K562 (cell line): ENCODE measurements at regions not wholly inside any gene's neighbourhood (a gene's known extent, or its start where the extent isn't known, plus 50 kb on each side); places are given as distances from the start of the nearest gene placed in this dataset.

Experiments used
- ATAC-seq: fragments of 200-7000 bp; cut with Tn5 transposase; 3 replicates; pipeline ENCODE4 v1.9.1; 2020; ENCODE audit warnings: moderate library complexity
- BruUV-seq: library from RNA; stranded (reverse); fragments of 400-500 nt; replicated peaks from 2 replicates; lab custom pipeline; 2021; lab: Mats Ljungman, UMichigan
- CTCF ChIA-PET: fragments of 300-600 bp; formaldehyde crosslinking; extraction: SDS; loops from one replicate; lab custom pipeline; 2021; ENCODE audit warnings: low intra/inter-chr PET ratio; lab: Yijun Ruan, JAX
- POLR2A ChIA-PET: fragments of 300-600, 350-650 bp; sonication (Branson Sonifier 250); formaldehyde crosslinking; extraction: SDS; loops from one replicate; lab custom pipeline; 2021; ENCODE audit warnings: antibody characterized with exemption, inconsistent platforms; lab: Yijun Ruan, JAX
- DNase-seq, 4 experiments: peaks; one replicate each; pipeline versions ENCODE4 v3.0.0 to v3.0.0-alpha.2; 2011 to 2018; ENCODE audit warnings: low spot score in 3 of 4, mixed read lengths in 3 of 4; ENCODE audit errors: extremely low read depth in 1 of 4
- FAIRE-seq: peaks from 2 replicates; lab custom pipeline; 2011; peaks lifted over from hg19 to GRCh38; lab: Jason Lieb, UNC
- H2AFZ ChIP-seq: 2 replicates; pipeline ENCODE4 v1.6.0; 2011; ENCODE audit warnings: low read depth, low read length, control low read depth, inconsistent platforms
- H3K27ac ChIP-seq: fragments of 200-600 bp; 3 replicates; pipeline ENCODE4 v1.8.0; 2011; ENCODE audit warnings: low read depth, mild to moderate bottlenecking, control low read depth, inconsistent platforms, low read length, moderate library complexity, mixed read lengths; ENCODE audit errors: extremely low read depth
- H3K27me3 ChIP-seq, 2 experiments: fragments of 300-600 bp in 1 of 2; 2 replicates in 1 of 2; 3 replicates in 1 of 2; pipeline versions ENCODE4 v1.6.0 to v1.8.0; 2011; ENCODE audit warnings: inconsistent platforms in 2 of 2, low read length in 2 of 2, mild to moderate bottlenecking in 1 of 2, mixed read lengths in 1 of 2, moderate library complexity in 1 of 2; ENCODE audit not compliant: control insufficient read depth in 2 of 2, insufficient read depth in 2 of 2
- H3K36me3 ChIP-seq: fragments of 300-600 bp; 3 replicates; pipeline ENCODE4 v1.8.0; 2011; ENCODE audit warnings: mild to moderate bottlenecking, low read length, inconsistent platforms; ENCODE audit not compliant: control insufficient read depth, insufficient read depth
- H3K4me1 ChIP-seq, 2 experiments: fragments of 200-600 bp in 1 of 2; replicated peaks in 1 of 2; 2 replicates in 1 of 2; 3 replicates in 1 of 2; pipeline versions ENCODE4 v1.5.1 to v1.8.0; 2011; ENCODE audit warnings: inconsistent platforms in 2 of 2, low read length in 2 of 2, mild to moderate bottlenecking in 1 of 2, mixed read lengths in 1 of 2, moderate library complexity in 1 of 2; ENCODE audit not compliant: control insufficient read depth in 2 of 2, insufficient read depth in 2 of 2
- H3K4me2 ChIP-seq: 2 replicates; pipeline ENCODE4 v1.6.1; 2011; ENCODE audit warnings: low read length, control low read depth, inconsistent platforms, mixed read lengths; ENCODE audit not compliant: insufficient read depth
- H3K4me3 ChIP-seq: fragments of 200-600 bp; sonication (generic), shearing (Covaris generic); 2 replicates; pipeline ENCODE4 v1.5.1; 2016; ENCODE audit warnings: control low read depth, inconsistent platforms
- H3K79me2 ChIP-seq: fragments of 200-600 bp; 3 replicates; pipeline ENCODE4 v1.8.0; 2011; ENCODE audit warnings: low read length, inconsistent platforms; ENCODE audit not compliant: control insufficient read depth, insufficient read depth
- H3K9ac ChIP-seq, 2 experiments: 2 replicates each; pipeline versions ENCODE4 v1.6.0 to v1.6.1; 2011; ENCODE audit warnings: low read depth in 2 of 2, low read length in 2 of 2, control low read depth in 1 of 2, inconsistent platforms in 1 of 2, mild to moderate bottlenecking in 1 of 2, mixed read lengths in 1 of 2; ENCODE audit not compliant: insufficient read depth in 1 of 2
- H3K9me1 ChIP-seq: one replicate; pipeline ENCODE4 v1.6.0; 2011; ENCODE audit warnings: inconsistent platforms, mild to moderate bottlenecking, low read length, moderate library complexity; ENCODE audit not compliant: control insufficient read depth, insufficient read depth
- H3K9me3 ChIP-seq: replicated peaks from 2 replicates; pipeline ENCODE4 v1.5.1; 2011; ENCODE audit warnings: low read depth, low read length, inconsistent platforms; ENCODE audit not compliant: control insufficient read depth, insufficient read depth
- H4K20me1 ChIP-seq: replicated peaks from 2 replicates; pipeline ENCODE4 v1.6.1; 2011; ENCODE audit warnings: low read length, inconsistent platforms, mixed read lengths; ENCODE audit not compliant: control insufficient read depth, insufficient read depth
- ARID1B ChIP-seq: fragments of 450-650 bp; IDR thresholded peaks from 2 replicates; pipeline ENCODE4 v1.6.1; 2016; ENCODE audit warnings: antibody characterized with exemption, mild to moderate bottlenecking, inconsistent platforms
- FIP1L1 ChIP-seq: fragments of 200-400 bp; formaldehyde crosslinking; IDR thresholded peaks from 2 replicates; pipeline ENCODE4 v1.6.1; 2018; ENCODE audit warnings: mild to moderate bottlenecking, low read depth, low read length; ENCODE audit not compliant: poor library complexity, severe bottlenecking
- JUNB ChIP-seq: fragments of 450-650 bp; formaldehyde crosslinking; conservative IDR thresholded peaks from 2 replicates; pipeline ENCODE4 v1.4.0; 2020; ENCODE audit warnings: mild to moderate bottlenecking
- MBD2 ChIP-seq: sonication (generic); IDR thresholded peaks from 2 replicates; pipeline ENCODE4 v1.6.1; 2016; ENCODE audit warnings: low read depth, borderline replicate concordance
- MEIS2 ChIP-seq: fragments of 450-650 bp; IDR thresholded peaks from 2 replicates; pipeline ENCODE4 v1.6.1; 2014; ENCODE audit warnings: mild to moderate bottlenecking; ENCODE audit not compliant: partially characterized antibody
- POLR2H ChIP-seq: IDR thresholded peaks from 2 replicates; pipeline ENCODE4 v1.6.1; 2016; ENCODE audit warnings: missing genetic modification characterization, low read depth, mild to moderate bottlenecking, control low read depth, missing compliant biosample characterization, moderate library complexity
- SMARCA4 ChIP-seq: fragments of 450-650 bp; IDR thresholded peaks from 2 replicates; pipeline ENCODE4 v1.6.1; 2016
- SP1 ChIP-seq: sonication (generic); formaldehyde crosslinking; IDR thresholded peaks from 2 replicates; pipeline ENCODE4 v1.8.1; 2022; ENCODE audit warnings: mild to moderate bottlenecking, missing genetic modification reagents
- TARDBP ChIP-seq: fragments of 450-650 bp; IDR thresholded peaks from 2 replicates; pipeline ENCODE4 v1.6.1; 2016
- TCF15 ChIP-seq: fragments of 250-450 bp; sonication (Bioruptor Pico); IDR thresholded peaks from 2 replicates; pipeline ENCODE4 v1.8.0; 2022; ENCODE audit warnings: moderate library complexity, mild to moderate bottlenecking, inconsistent platforms
- WGBS: fragments of 100-300 bp; shearing (Covaris generic); methylation state at CpG from one replicate; pipeline ENCODE4 v1.1.6; 2016; ENCODE audit warnings: low coverage, mixed read lengths; ENCODE audit not compliant: insufficient coverage; ENCODE audit errors: missing lambda C conversion rate; 5-methylcytosine and 5-hydroxymethylcytosine counted together
- in situ Hi-C: fragments of 300-500 bp; cut with MboI; formaldehyde crosslinking; loops from 4 replicates; pipeline ENCODE4 v1.15.0; 2018; ENCODE audit warnings: inconsistent platforms, mixed read lengths
- intact Hi-C: fragments of 100-400 bp; cut with micrococcal nuclease; formaldehyde crosslinking; loops from 2 replicates; pipeline ENCODE4 v1.14.2; 2022

DNA sequence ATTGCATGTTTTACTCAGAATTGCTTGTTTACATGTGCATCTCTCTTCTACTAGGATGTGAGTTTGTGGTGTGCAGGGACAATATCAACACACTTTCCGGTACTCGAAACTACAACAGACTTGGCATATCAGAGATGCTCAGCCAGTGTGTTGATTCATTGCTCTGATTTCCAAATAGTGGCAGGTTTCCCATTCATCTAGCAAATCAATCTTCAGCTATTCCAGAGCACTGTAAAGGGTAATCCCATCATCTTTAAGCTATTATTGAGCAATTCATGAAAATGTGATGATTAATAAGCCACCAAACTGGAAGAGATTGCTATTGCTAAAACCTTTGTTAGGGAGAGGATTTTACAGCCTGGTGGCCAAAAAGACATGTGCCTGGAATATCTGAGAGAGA, 574.2 kb upstream of the CPEB2 start:
- no TSS peak for BruUV-seq
- Histone ChIP-seq H3K4me3 (no peak overlapping the region), H4K20me1 (no peaks in the 10 kb centered on the region), H3K9me3 (no peaks in the 10 kb centered on the region), H3K79me2 (no peaks in the 10 kb centered on the region), H3K9ac (no peak overlapping the region), H3K4me1 (no peaks in the 10 kb centered on the region), H2AFZ (no peak overlapping the region), H3K27ac (no peak overlapping the region)
- CTCF ChIA-PET: no interaction called here
- in situ Hi-C loops: no loop called here
- ATAC-seq: no peak
- POLR2A ChIA-PET: no interaction called here
- no peak for TF ChIP-seq MBD2
- TF ChIP-seq ARID1B: no peak
- no peak for TF ChIP-seq POLR2H (tag)
- TF ChIP-seq TARDBP: no peak
- TF ChIP-seq MEIS2: no peak
- TF ChIP-seq TCF15: no peak
- no peak for TF ChIP-seq JUNB (CRISPR knock-in tag)
- TF ChIP-seq FIP1L1: no peak
- TF ChIP-seq SMARCA4: no peak
- TF ChIP-seq SP1 (CRISPR knock-in tag): no peak
- TF ChIP-seq, all 486 proteins: peak for 0
- intact Hi-C loops: no loop called here
- no peaks in the 10 kb centered on the region for H3K9me1 ChIP-seq
- DNase-seq (no peak), FAIRE-seq (no peak)
- H3K27me3 ChIP-seq: no peaks in the 10 kb centered on the region
- no peak overlapping the region for H3K4me2 ChIP-seq
- no peaks in the 10 kb centered on the region for H3K36me3 ChIP-seq
- WGBS: 0% methylated on average over 2 of the region's 2 CpGs
